Panc1 (cell line): ENCODE measurements at regions not wholly inside any gene's neighbourhood (a gene's known extent, or its start where the extent isn't known, plus 50 kb on each side); places are given as distances from the start of the nearest gene placed in this dataset.

Experiments used
- ATAC-seq: fragments of 200-7000 bp; cut with Tn5 transposase; 2 replicates; pipeline ENCODE4 v1.9.1; 2020; ENCODE audit warnings: mild to moderate bottlenecking, moderate library complexity
- BruUV-seq: library from RNA; stranded (reverse); fragments of 400-500 nt; replicated peaks from 2 replicates; lab custom pipeline; 2021; lab: Mats Ljungman, UMichigan
- CTCF ChIA-PET: fragments of 300-600 bp; sonication (Branson Sonifier 250); formaldehyde crosslinking; loops from one replicate; lab custom pipeline; 2022; ENCODE audit warnings: antibody characterized with exemption; lab: Charles Lee
- POLR2A ChIA-PET: fragments of 300-600 bp; sonication (Branson Sonifier 250); formaldehyde crosslinking; loops from one replicate; lab custom pipeline; 2022; ENCODE audit warnings: antibody characterized with exemption; lab: Charles Lee
- DNase-seq: peaks from one replicate; pipeline ENCODE4 v3.0.0-alpha.2; 2010; ENCODE audit warnings: low read depth, low spot score
- H3K27ac ChIP-seq: 2 replicates; pipeline ENCODE4 v1.5.1; 2011; ENCODE audit warnings: mild to moderate bottlenecking, low read length, inconsistent platforms
- H3K27me3 ChIP-seq: fragments of 200-500 bp; sonication (Bioruptor generic); 2 replicates; pipeline ENCODE4 v1.6.0; 2014; ENCODE audit warnings: low read length, inconsistent platforms; ENCODE audit not compliant: control insufficient read depth, insufficient read depth
- H3K36me3 ChIP-seq: fragments of 200-500 bp; sonication (Bioruptor generic); 2 replicates; pipeline ENCODE4 v1.5.1; 2014; ENCODE audit warnings: inconsistent platforms, mild to moderate bottlenecking, low read length, moderate library complexity; ENCODE audit not compliant: control insufficient read depth, insufficient read depth
- H3K4me1 ChIP-seq: 2 replicates; pipeline ENCODE4 v1.5.1; 2011; ENCODE audit warnings: inconsistent platforms, mild to moderate bottlenecking, low read length, moderate library complexity; ENCODE audit not compliant: control insufficient read depth, insufficient read depth
- H3K4me3 ChIP-seq, 2 experiments: 2 replicates each; pipeline ENCODE4 v1.5.1; 2011 to 2012; ENCODE audit warnings: low read depth in 2 of 2, low read length in 2 of 2, mild to moderate bottlenecking in 2 of 2, inconsistent platforms in 1 of 2, moderate library complexity in 1 of 2
- H3K9me3 ChIP-seq: fragments of 200-500 bp; sonication (Bioruptor generic); 2 replicates; pipeline ENCODE4 v1.5.1; 2014; ENCODE audit warnings: low read depth, mild to moderate bottlenecking, inconsistent platforms, low read length, moderate library complexity; ENCODE audit not compliant: control insufficient read depth, insufficient read depth
- CTCF ChIP-seq: fragments of 450-650 bp; IDR thresholded peaks from 2 replicates; pipeline ENCODE4 v1.5.1; 2017; ENCODE audit warnings: mild to moderate bottlenecking
- POLR2AphosphoS5 ChIP-seq: IDR thresholded peaks from 2 replicates; pipeline ENCODE4 v1.6.1; 2012; ENCODE audit warnings: mild to moderate bottlenecking, low read depth, low read length, moderate library complexity
- REST ChIP-seq, 2 experiments: IDR thresholded peaks; 2 replicates each; pipeline ENCODE4 v1.6.1; 2011 to 2012; ENCODE audit warnings: low read depth in 2 of 2, control low read depth in 1 of 2, low read length in 1 of 2, mild to moderate bottlenecking in 1 of 2, moderate library complexity in 1 of 2; ENCODE audit not compliant: insufficient read depth in 1 of 2
- SIN3A ChIP-seq: IDR thresholded peaks from 2 replicates; pipeline ENCODE4 v1.6.1; 2012; ENCODE audit warnings: low read depth, mild to moderate bottlenecking, low read length, moderate library complexity, borderline replicate concordance; ENCODE audit not compliant: insufficient read depth
- TCF7L2 ChIP-seq: IDR thresholded peaks from 2 replicates; pipeline ENCODE4 v1.6.1; 2011; ENCODE audit warnings: mild to moderate bottlenecking, low read depth, low read length, inconsistent platforms
- in situ Hi-C: cut with HindIII; loops from 2 replicates; pipeline ENCODE4 v1.10.0; 2016; ENCODE audit warnings: low sequenced_read_pairs, low pct_unique_long_range_greater_than_20kb
- intact Hi-C: fragments of 100-400 bp; cut with micrococcal nuclease; formaldehyde crosslinking; loops from one replicate; pipeline ENCODE4 v1.10.0; 2022; ENCODE audit not compliant: unreplicated experiment

DNA sequence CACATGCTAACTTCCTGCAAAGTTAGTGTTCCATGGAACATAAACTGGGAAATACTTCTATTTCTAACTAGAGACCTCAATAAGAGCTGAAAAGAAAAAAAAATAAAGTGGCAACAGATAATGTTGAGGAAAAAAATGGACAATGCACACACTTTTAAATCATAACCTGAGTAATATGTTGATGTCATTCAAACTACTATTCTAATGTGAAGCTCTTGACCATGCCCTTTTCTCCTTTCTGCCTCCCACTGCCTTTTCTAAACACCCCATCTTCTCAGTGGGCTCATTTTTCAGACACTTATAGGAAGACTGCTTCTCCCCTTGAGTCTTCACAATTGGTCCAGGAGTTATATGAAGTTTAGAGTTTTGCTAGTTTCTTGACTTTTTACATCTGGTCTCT is 280.9 kb upstream of the NT5C1B start:
- ATAC-seq = no peak

GRCh38 chr2:18861951-18862350 is 272.6 kb upstream of the NT5C1B start:
- no peak for ATAC-seq
- H3K4me1 ChIP-seq = no peaks in the 10 kb centered on the region
- in situ Hi-C loops = no loop called here
- TF ChIP-seq SIN3A (no peak), REST (IDR thresholded peaks at IDR 0.05; ENCODE audit: insufficient read depth in 1 of 2, low read depth in 2 of 2, low read length in 1 of 2) (no peak), CTCF (no peak)
- H3K4me3 ChIP-seq = no peak overlapping the region
- intact Hi-C loops = no loop called here
- ChIA-PET CTCF (no interaction called here), POLR2A (no interaction called here)
- no peaks in the 10 kb centered on the region for H3K9me3 ChIP-seq
- no peaks in the 10 kb centered on the region for H3K36me3 ChIP-seq
- H3K27me3 ChIP-seq = no peaks in the 10 kb centered on the region
- no TSS peak for BruUV-seq
- no peak for DNase-seq
- H3K27ac ChIP-seq = no peak overlapping the region

More for the DNA sequence above, 280.9 kb upstream of the NT5C1B start:
- Histone ChIP-seq H3K4me3 (no peak overlapping the region), H3K27me3 (no peaks in the 10 kb centered on the region), H3K27ac (no peak overlapping the region), H3K4me1 (no peaks in the 10 kb centered on the region), H3K36me3 (no peaks in the 10 kb centered on the region), H3K9me3 (no peaks in the 10 kb centered on the region)
- BruUV-seq = no TSS peak
- intact Hi-C loops = no loop called here
- ChIA-PET POLR2A (no interaction called here), CTCF (no interaction called here)
- TF ChIP-seq POLR2AphosphoS5 = no peak
- TF ChIP-seq CTCF = no peak
- DNase-seq = no peak
- in situ Hi-C loops = no loop called here

GRCh38 chr2:18860179-18860578 is 270.8 kb upstream of the NT5C1B start:
- no peaks in the 10 kb centered on the region for H3K4me1 ChIP-seq
- no peaks in the 10 kb centered on the region for H3K27me3 ChIP-seq
- no peaks in the 10 kb centered on the region for H3K9me3 ChIP-seq
- CTCF ChIA-PET = no interaction called here
- no TSS peak for BruUV-seq
- DNase-seq (no peak), ATAC-seq (no peak)
- no peak overlapping the region for H3K27ac ChIP-seq
- H3K36me3 ChIP-seq = no peaks in the 10 kb centered on the region
- in situ Hi-C loops = no loop called here
- POLR2A ChIA-PET = no interaction called here
- no peak for TF ChIP-seq SIN3A
- no peak for TF ChIP-seq REST (IDR thresholded peaks at IDR 0.05; ENCODE audit: insufficient read depth in 1 of 2, low read depth in 2 of 2, low read length in 1 of 2)
- TF ChIP-seq TCF7L2 = no peak
- no peak for TF ChIP-seq CTCF
- no peak for TF ChIP-seq POLR2AphosphoS5
- no peak overlapping the region for H3K4me3 ChIP-seq
- intact Hi-C loops = no loop called here
